ENCODE measurements at regions not wholly inside any gene's neighbourhood (a gene's known extent, or its start where the extent isn't known, plus 50 kb on each side); places are given as distances from the start of the nearest gene placed in this dataset.

DNA sequence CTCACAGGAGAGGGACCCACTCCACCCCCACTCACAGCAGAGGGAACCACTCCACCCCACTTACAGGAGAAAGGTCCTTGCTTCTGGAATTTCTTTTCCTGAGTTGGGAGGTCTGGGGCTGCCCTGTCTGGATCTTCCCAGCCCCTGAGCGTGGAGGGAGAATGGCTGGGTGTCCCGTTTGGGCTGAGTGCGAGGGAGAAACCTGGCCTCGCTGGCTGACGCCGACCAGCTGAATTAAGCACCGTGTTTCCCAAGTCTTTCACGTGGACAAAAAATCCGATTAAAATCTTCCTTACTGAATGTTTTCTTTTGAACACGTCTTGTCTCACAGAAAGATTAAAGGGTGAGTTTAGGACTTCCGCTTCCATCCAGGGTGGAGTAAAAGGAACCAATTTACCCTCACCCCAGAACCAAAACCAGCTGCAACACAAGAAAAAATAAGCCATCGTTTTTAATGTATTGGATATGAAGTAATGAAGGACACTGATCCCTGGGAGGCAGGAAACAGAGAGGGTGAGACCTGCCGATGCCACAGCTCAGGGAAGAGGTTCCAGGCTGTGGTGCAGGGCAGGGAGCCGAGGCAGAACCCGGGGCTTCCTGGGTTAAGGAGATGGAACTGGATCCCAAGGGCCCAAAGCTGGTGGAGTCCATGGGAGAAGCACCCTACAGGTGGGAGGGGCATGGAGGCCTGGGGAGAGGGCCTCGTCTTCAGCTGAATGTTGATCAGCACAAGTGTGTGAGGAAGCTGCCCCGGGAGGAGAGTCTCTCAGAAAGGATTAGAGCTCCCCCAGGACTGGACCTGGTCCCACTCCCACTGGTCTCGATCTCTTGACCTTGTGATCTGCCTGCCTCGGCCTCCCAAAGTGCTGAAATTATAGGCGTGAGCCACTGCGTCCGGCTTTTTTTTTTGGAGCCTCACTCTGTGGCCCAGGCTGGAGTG is 60.3 kb downstream of the RTP5 start:
- no peak for DNase-seq (ENCODE audit: extremely low spot score)
- CTCF ChIA-PET: no interaction called here
- POLR2A ChIA-PET: interaction anchor here (0.7 kb wide), 1 partner anchor 676 kb away, joined by 4 read pairs; no protein-coding TSS in a partner anchor
- TF ChIP-seq, protein P1, sequence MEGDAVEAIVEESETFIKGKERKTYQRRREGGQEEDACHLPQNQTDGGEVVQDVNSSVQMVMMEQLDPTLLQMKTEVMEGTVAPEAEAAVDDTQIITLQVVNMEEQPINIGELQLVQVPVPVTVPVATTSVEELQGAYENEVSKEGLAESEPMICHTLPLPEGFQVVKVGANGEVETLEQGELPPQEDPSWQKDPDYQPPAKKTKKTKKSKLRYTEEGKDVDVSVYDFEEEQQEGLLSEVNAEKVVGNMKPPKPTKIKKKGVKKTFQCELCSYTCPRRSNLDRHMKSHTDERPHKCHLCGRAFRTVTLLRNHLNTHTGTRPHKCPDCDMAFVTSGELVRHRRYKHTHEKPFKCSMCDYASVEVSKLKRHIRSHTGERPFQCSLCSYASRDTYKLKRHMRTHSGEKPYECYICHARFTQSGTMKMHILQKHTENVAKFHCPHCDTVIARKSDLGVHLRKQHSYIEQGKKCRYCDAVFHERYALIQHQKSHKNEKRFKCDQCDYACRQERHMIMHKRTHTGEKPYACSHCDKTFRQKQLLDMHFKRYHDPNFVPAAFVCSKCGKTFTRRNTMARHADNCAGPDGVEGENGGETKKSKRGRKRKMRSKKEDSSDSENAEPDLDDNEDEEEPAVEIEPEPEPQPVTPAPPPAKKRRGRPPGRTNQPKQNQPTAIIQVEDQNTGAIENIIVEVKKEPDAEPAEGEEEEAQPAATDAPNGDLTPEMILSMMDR (IDR thresholded peaks at IDR 0.05; ENCODE audit: control extremely low read depth, extremely low read depth, low read depth, missing control alignments): no peak

DNA sequence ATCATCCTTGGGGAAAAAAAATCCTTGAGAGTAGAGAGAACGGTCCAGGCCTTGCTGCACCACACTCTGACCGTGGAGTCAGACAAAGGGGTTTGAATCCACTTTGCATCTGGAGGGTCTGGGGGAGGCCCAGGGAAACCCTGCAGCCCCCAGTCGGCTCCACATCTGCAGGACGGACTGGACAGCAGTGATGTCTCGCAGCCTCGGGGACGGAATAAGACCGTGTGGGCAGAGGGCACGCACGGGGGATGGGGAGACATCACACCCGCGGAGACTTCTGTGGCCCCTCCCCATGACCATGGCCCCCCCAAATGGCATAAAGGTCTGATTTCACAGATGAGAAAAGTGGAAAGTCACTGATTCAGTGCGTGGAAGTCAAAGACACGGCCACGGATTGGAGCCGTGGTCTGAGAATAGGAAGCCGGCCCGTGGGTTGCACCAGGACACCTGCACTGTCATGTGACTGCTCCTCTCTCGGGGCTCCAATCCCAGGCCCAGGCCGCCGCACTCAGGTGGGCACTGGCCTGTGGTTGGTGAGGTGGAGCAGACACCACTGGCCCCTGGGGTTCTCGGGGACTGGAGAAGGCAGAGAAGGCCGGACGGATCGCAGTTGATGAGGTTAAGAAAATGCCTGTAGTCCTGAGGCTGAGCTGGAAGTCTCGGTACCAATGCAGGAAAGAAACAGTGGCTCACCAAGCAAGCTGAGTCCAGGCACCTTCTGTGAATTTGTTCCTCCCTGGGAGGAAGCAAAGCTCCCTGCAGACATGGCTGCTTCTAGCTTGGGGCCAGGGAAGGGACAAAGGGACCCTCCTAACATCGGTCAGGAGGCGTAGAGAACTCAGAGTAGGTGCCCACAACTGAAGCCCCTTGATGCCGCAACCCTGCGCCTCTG is 61.8 kb downstream of the RTP5 start:
- TF ChIP-seq, protein P1 (IDR thresholded peaks at IDR 0.05; ENCODE audit: control extremely low read depth, extremely low read depth, low read depth, missing control alignments): no peak
- ChIA-PET POLR2A (no interaction called here), CTCF (interaction anchor here (2.0 kb wide), 1 partner anchor 19 kb away, joined by 4 read pairs; no protein-coding TSS in a partner anchor)
- no peak for DNase-seq (ENCODE audit: extremely low spot score)

DNA sequence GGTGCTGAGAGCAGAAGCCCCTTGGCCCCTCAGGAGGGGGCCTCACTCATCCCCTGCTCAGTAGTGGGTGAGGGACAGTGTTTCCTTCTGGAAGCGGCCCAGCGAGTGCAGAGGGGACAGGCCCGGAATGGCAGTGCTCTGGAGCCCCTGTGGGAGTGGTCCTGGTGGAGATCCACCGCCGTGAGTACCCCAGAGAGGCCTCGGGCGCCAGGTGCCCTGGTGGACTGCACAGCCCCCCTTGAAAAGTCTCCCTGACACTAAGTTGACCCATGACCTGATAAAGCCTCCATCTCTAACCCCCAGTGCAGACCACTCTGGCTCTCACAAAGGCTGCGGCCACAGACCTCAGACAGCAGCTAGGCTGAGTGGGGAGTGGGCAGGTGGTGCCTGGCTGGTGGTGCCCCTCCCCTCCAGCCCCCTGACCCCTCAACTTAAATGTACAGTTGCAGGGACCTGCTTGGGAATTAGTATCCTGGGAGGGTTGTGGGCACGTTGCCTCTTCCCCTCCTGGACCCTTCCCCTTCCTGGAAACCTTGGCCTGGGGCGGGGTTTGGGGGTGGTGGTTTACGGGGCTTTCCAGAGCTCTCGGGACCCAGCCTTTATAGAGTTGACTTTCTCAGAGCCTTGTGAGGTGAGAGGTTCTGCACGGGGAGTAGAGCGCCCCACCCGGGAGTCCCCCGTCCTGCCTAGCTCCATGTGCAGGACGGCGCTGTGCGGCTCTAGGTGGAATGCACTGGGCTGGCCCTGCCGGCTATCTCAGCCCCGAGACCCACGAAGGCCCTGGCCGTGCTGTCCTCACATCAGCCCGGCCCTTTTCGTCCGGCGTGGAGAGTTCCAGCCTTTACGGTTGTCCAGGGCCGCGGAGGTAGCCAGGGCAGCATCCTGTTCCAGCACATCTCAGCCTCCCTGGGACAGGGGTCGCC is 62.7 kb downstream of the RTP5 start:
- TF ChIP-seq, protein P1 (IDR thresholded peaks at IDR 0.05; ENCODE audit: control extremely low read depth, extremely low read depth, low read depth, missing control alignments): no peak
- ChIA-PET POLR2A (no interaction called here), CTCF (interaction anchor here (2.0 kb wide), 1 partner anchor 19 kb away, joined by 4 read pairs; no protein-coding TSS in a partner anchor)
- no peak for DNase-seq (ENCODE audit: extremely low spot score)

DNA sequence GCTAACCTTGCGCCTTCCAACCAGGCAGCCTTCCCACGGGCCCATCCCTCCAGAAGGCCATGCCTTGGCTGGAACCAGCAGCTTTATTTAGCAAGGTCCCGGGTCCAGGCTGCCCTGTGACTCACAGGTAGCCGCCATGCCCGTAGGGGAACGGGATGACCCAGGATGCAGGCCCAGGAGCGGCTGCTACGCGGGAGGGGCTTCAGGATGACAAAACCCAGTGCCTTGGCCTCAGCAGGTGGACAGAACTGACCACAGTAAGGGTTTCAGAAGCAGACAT is 63.3 kb downstream of the RTP5 start:
- CTCF ChIA-PET: interaction anchor here (2.0 kb wide), 1 partner anchor 18 kb away, joined by 4 read pairs; no protein-coding TSS in a partner anchor
- DNase-seq (ENCODE audit: extremely low spot score): no peak
- TF ChIP-seq, protein P1 (IDR thresholded peaks at IDR 0.05; ENCODE audit: control extremely low read depth, extremely low read depth, low read depth, missing control alignments): no peak
- POLR2A ChIA-PET: no interaction called here

DNA sequence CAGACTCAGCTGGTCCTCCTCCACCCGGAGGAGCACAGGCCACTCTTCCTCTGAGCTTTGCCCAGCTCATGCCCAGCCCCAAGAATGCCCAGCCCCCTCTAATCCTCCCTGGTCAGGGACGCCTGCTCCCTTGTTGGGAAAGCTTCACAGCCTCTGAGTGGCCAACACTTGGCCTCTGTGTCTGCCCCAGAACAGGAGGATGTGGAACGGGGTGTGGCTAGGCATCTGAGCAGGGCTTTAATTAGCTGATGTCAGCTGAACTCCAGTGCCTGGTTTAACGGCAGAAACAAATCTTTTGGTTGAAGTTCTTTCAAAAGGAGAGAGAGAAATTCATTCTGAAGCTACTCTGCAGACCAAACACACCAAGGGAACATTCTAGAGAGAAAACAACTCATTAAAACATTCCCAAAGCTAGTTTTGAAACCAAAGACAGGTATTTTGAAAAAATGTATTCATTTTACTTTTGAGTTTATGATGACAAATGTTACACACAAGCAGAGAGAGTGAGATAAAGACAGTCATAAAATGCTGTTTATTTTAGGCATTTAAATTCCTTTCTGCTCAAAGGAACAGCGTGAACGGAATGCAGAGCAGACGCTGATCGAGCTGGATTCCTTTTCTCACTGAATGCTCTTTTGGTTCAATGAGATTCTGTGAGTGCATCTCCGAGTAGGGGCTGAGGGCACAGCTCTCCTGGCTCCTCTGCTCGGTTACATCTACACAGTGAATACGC is 63.8 kb downstream of the RTP5 start:
- ChIA-PET POLR2A (no interaction called here), CTCF (interaction anchor here (1.8 to 2.0 kb wide), 2 partner anchors 17 kb away, joined by 4 to 5 read pairs; no protein-coding TSS in a partner anchor)
- DNase-seq (ENCODE audit: extremely low spot score): no peak
- TF ChIP-seq, protein P1 (IDR thresholded peaks at IDR 0.05; ENCODE audit: control extremely low read depth, extremely low read depth, low read depth, missing control alignments): no peak
